Lung (tissue), 11 donors: ENCODE measurements at regions not wholly inside any gene's neighbourhood (a gene's known extent, or its start where the extent isn't known, plus 50 kb on each side); places are given as distances from the start of the nearest gene placed in this dataset.
"Not testable (repeated sequence)": the region's sequence is repeated elsewhere in the genome, so short reads cannot be mapped to it uniquely, and the experiment has no call there.

Source experiments
- ATAC-seq: fragments of 200-7000 bp; cut with Tn5 transposase; one replicate; pipeline ENCODE4 v1.9.1; 2020; ENCODE audit warnings: moderate number of reproducible peaks; ENCODE audit not compliant: insufficient read depth, low FRiP score
- DNase-seq, 3 donors: peaks; one replicate each; pipeline ENCODE4 v3.0.0-alpha.2; 2013 to 2017
- H3K27ac ChIP-seq, 2 donors: one replicate each; pipeline ENCODE4 v1.5.1; 2013; ENCODE audit warnings: mild to moderate bottlenecking in 2 of 2, moderate library complexity in 2 of 2, control low read depth in 1 of 2, inconsistent platforms in 1 of 2, low read depth in 1 of 2, low read length in 1 of 2
- H3K27me3 ChIP-seq, 3 donors: one replicate each; pipeline ENCODE4 v1.5.1; 2013; ENCODE audit warnings: low read length in 2 of 3; ENCODE audit not compliant: control insufficient read depth in 3 of 3, insufficient read depth in 3 of 3
- H3K36me3 ChIP-seq, 4 donors: one replicate each; pipeline ENCODE4 v1.5.1; 2013; ENCODE audit warnings: low read length in 4 of 4, mild to moderate bottlenecking in 1 of 4, moderate library complexity in 1 of 4; ENCODE audit not compliant: control insufficient read depth in 4 of 4, insufficient read depth in 4 of 4
- H3K4me1 ChIP-seq, 5 donors: one replicate each; pipeline ENCODE4 v1.5.1; 2013; ENCODE audit warnings: low read length in 5 of 5, mild to moderate bottlenecking in 2 of 5, moderate library complexity in 1 of 5; ENCODE audit not compliant: control insufficient read depth in 5 of 5, insufficient read depth in 5 of 5
- H3K4me3 ChIP-seq: one replicate; pipeline ENCODE4 v1.5.1; 2013; ENCODE audit warnings: mild to moderate bottlenecking, control low read depth, moderate library complexity
- H3K9ac ChIP-seq, 2 donors: one replicate each; pipeline ENCODE4 v1.5.1; 2013; ENCODE audit warnings: low read length in 2 of 2, control low read depth in 1 of 2; ENCODE audit not compliant: insufficient read depth in 1 of 2
- H3K9me3 ChIP-seq, 4 donors: one replicate each; pipeline ENCODE4 v1.5.1; 2013; ENCODE audit warnings: low read length in 3 of 4, mild to moderate bottlenecking in 1 of 4, moderate library complexity in 1 of 4; ENCODE audit not compliant: control insufficient read depth in 4 of 4, insufficient read depth in 3 of 4
- CTCF ChIP-seq: IDR thresholded peaks from 2 replicates; pipeline ENCODE4 v1.5.1; 2012; ENCODE audit warnings: mild to moderate bottlenecking; ENCODE audit errors: control extremely low read depth, extremely low read depth
- WGBS, 2 donors: extraction: QIAGEN DNeasy Blood & Tissue Kit; methylation state at CpG; one replicate each; pipeline ENCODE4 v1.1.7; 2013; 5-methylcytosine and 5-hydroxymethylcytosine counted together
- donor health status: control.
- donor health status: control.
- donor health status: Bipolar disorder and iron deficiency.
- donor health status: healthy.
- donor health status: DM: yes; HTN: yes; CAD: no.

GRCh38 chr7:131941291-131941690, 384.9 kb upstream of the PODXL start:
- ATAC-seq (no peak), DNase-seq (no peak)
- Histone ChIP-seq H3K4me1 (peaks cover 0 to 5% (median 0%) of the 10 kb centered on the region in 5 donors), H3K27ac (no peak overlapping the region), H3K9me3 (peaks cover 0 to 4% (median 0%) of the 10 kb centered on the region in 4 donors), H3K36me3 (no peaks in the 10 kb centered on the region), H3K27me3 (peaks cover 0 to 20% (median 13%) of the 10 kb centered on the region in 3 donors), H3K9ac (no peak overlapping the region), H3K4me3 (no peak overlapping the region)
- no peak for TF ChIP-seq CTCF
- WGBS, 2 donors = 50 to 60% methylated on average over 1 of the region's 1 CpG

- Histone ChIP-seq H3K36me3 (no peaks in the 10 kb centered on the region), H3K9ac (no peak overlapping the region), H3K27me3 (peaks cover 0 to 15% (median 8%) of the 10 kb centered on the region in 3 donors), H3K4me1 (peaks cover 0 to 5% (median 0%) of the 10 kb centered on the region in 5 donors), H3K4me3 (no peak overlapping the region), H3K27ac (no peak overlapping the region), H3K9me3 (peaks cover 0 to 4% (median 0%) of the 10 kb centered on the region in 4 donors)
- no peak for TF ChIP-seq CTCF
- DNase-seq (no peak), ATAC-seq (no peak)
- WGBS, 2 donors = 74 to 78% methylated on average over 4 of the region's 4 CpGs
These were observed 384.3 kb upstream of the PODXL start for GRCh38 chr7:131940621-131941165.

- H3K27me3 ChIP-seq, ATAC-seq, H3K9me3 ChIP-seq, H3K36me3 ChIP-seq, H3K27ac ChIP-seq, DNase-seq, H3K4me3 ChIP-seq, H3K9ac ChIP-seq, H3K4me1 ChIP-seq: not testable (repeated sequence)
- 84 to 90% methylated on average over 3 of the region's 3 CpGs for WGBS, 2 donors
These were observed 382.4 kb upstream of the PODXL start for GRCh38 chr7:131938788-131939187.

GRCh38 chr7:131937868-131938267, 381.4 kb upstream of the PODXL start:
- Histone ChIP-seq H3K9ac (no peak overlapping the region), H3K9me3 (peaks cover 0 to 4% (median 0%) of the 10 kb centered on the region in 4 donors), H3K36me3 (no peaks in the 10 kb centered on the region), H3K4me1 (no peaks in the 10 kb centered on the region), H3K27me3 (peaks cover 0 to 2% (median 0%) of the 10 kb centered on the region in 3 donors), H3K4me3 (no peak overlapping the region), H3K27ac (no peak overlapping the region)
- WGBS, 2 donors = 64% methylated on average over 2 of the region's 2 CpGs
- no peak for TF ChIP-seq CTCF
- DNase-seq = no peak
- ATAC-seq = no peak
